ENCODE measurements at regions not wholly inside any gene's neighbourhood (a gene's known extent, or its start where the extent isn't known, plus 50 kb on each side); places are given as distances from the start of the nearest gene placed in this dataset.

DNA sequence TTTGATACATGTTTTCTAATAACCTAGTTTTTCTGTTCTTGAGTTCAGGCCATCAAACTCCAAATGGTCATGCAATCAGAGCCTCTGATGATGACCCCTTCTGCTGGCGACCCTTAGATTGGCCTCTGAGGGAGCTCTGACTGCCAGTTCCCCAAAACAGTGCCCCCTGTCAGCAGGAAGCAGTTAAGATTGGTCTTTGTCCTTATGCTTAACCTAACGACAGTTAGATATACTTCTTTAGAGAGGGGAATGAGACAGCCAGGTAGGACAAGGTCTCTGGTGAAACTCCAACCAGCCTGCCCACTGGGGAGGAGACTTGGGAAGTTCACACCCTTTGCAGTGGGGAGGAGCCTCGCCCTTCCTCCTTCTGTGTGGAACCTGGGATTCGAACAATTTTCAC lies 390.4 kb upstream of the KIF2A start:
- TF ChIP-seq, protein P1, sequence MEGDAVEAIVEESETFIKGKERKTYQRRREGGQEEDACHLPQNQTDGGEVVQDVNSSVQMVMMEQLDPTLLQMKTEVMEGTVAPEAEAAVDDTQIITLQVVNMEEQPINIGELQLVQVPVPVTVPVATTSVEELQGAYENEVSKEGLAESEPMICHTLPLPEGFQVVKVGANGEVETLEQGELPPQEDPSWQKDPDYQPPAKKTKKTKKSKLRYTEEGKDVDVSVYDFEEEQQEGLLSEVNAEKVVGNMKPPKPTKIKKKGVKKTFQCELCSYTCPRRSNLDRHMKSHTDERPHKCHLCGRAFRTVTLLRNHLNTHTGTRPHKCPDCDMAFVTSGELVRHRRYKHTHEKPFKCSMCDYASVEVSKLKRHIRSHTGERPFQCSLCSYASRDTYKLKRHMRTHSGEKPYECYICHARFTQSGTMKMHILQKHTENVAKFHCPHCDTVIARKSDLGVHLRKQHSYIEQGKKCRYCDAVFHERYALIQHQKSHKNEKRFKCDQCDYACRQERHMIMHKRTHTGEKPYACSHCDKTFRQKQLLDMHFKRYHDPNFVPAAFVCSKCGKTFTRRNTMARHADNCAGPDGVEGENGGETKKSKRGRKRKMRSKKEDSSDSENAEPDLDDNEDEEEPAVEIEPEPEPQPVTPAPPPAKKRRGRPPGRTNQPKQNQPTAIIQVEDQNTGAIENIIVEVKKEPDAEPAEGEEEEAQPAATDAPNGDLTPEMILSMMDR (IDR thresholded peaks at IDR 0.05; ENCODE audit: unreplicated experiment), result no peak
- Mint-ChIP-seq H3K4me3 (ENCODE audit: low read depth) (no peak overlapping the region), H3K4me1 (ENCODE audit: low read depth) (peaks cover 9% of the 10 kb centered on the region), H3K36me3 (ENCODE audit: insufficient read depth) (no peaks in the 10 kb centered on the region), H3K9me3 (ENCODE audit: low read depth) (peaks cover 10% of the 10 kb centered on the region), H3K27ac (no peak overlapping the region), H3K27me3 (no peaks in the 10 kb centered on the region)
- DNase-seq (ENCODE audit: low spot score, unreplicated experiment), result no peak

DNA sequence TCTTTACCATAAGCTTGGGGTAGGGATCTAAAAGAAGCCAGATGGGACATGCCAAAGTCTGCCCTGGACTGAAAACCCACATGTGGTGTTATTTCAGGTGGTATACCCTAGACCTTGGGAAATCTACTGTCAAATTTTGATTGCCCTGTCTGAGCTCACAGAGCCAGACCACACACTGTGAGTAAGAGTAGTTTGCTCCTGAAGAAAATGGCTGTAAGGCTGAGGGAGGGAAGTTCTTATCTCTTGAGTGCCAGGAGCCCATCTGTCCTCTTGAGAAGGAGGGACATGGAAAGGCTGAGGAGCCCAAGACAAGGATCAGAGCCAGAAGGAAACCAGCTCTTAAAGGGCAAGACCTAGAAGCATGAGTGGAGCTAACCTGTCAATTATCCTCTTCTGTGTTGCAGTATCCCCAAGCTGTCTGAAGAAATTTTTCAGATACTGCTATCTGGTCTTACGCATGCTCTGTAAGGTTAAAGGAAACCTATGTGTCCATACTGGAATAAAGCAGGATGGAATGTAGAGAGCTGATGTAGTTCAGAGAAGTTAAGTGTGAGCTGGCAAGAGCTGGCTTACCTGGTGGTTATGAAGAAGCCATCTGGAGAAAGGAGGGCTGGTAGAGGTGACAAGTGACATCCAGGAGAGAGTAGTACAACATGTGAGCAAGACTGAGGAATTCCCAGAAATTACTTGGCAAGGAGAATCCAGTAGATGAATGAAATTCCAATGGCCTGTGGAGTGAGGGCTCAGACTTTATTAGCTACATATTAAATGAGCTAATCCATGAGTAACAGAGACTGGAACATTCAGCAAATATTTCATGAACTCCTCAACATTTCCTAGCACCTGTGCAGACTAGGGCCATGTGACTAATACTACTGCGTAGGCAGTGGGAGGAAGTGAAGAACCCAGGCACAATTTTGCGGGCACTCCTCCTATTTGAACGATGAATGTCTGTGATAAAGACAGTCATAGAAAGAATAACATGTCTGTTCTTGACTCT lies 389.1 kb upstream of the KIF2A start:
- no peaks in the 10 kb centered on the region for H3K36me3 Mint-ChIP-seq (ENCODE audit: insufficient read depth)
- H3K27ac Mint-ChIP-seq, result no peak overlapping the region
- peaks cover 9% of the 10 kb centered on the region for H3K4me1 Mint-ChIP-seq (ENCODE audit: low read depth)
- no peaks in the 10 kb centered on the region for H3K27me3 Mint-ChIP-seq
- peaks cover 7% of the 10 kb centered on the region for H3K9me3 Mint-ChIP-seq (ENCODE audit: low read depth)
- no peak overlapping the region for H3K4me3 Mint-ChIP-seq (ENCODE audit: low read depth)
- DNase-seq (ENCODE audit: low spot score, unreplicated experiment), result no peak
- TF ChIP-seq, protein P1 (IDR thresholded peaks at IDR 0.05; ENCODE audit: unreplicated experiment), result no peak

DNA sequence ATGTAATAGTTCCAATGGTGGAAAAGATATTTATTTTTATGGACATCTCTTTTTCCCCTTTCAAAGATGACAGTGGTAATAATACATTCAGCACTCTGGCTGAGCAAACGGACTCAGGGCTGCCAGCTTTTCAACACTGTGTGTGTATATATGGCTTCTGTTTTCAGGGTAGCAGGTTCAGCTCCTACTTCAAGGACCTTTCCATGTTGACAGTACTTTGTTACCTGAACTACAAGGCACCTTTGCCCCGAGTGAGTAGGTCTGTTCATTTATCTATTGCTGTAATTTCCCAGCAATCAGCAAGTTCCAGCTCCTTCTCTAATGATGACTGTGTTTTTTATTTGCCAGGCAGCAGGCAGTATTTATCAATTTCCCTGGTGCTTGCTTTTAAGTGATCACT lies 387.4 kb upstream of the KIF2A start:
- Mint-ChIP-seq H3K27me3 (no peaks in the 10 kb centered on the region), H3K27ac (peak overlapping the region; percentile 8), H3K4me3 (ENCODE audit: low read depth) (no peak overlapping the region), H3K4me1 (ENCODE audit: low read depth) (peaks cover 9% of the 10 kb centered on the region), H3K9me3 (ENCODE audit: low read depth) (peaks cover 2% of the 10 kb centered on the region), H3K36me3 (ENCODE audit: insufficient read depth) (no peaks in the 10 kb centered on the region)
- TF ChIP-seq, protein P1 (IDR thresholded peaks at IDR 0.05; ENCODE audit: unreplicated experiment), result no peak
- DNase-seq (ENCODE audit: low spot score, unreplicated experiment), result no peak

DNA sequence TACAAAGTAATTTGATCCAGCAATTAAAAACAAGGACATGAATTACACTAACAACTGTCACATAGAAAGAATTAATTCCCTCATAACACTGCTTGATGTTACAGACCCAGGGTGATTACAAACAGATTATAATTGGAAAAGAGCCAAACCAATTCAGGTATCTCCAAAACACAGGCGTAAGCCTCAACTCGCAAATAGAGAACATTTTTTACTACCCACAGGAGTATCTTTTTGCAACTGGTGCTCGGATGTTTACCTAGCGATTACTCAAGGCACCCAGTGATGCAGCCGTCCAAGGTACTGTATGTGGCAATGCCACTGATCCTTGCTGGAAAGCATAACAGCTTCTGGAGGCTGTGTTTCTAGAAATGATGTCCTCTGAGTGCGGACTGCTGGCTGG lies 386.1 kb upstream of the KIF2A start:
- no peaks in the 10 kb centered on the region for H3K36me3 Mint-ChIP-seq (ENCODE audit: insufficient read depth)
- H3K9me3 Mint-ChIP-seq (ENCODE audit: low read depth), result no peaks in the 10 kb centered on the region
- no peak for DNase-seq (ENCODE audit: low spot score, unreplicated experiment)
- peaks cover 9% of the 10 kb centered on the region for H3K4me1 Mint-ChIP-seq (ENCODE audit: low read depth)
- H3K27ac Mint-ChIP-seq, result no peak overlapping the region
- no peaks in the 10 kb centered on the region for H3K27me3 Mint-ChIP-seq
- TF ChIP-seq, protein P1 (IDR thresholded peaks at IDR 0.05; ENCODE audit: unreplicated experiment), result no peak
- no peak overlapping the region for H3K4me3 Mint-ChIP-seq (ENCODE audit: low read depth)

DNA sequence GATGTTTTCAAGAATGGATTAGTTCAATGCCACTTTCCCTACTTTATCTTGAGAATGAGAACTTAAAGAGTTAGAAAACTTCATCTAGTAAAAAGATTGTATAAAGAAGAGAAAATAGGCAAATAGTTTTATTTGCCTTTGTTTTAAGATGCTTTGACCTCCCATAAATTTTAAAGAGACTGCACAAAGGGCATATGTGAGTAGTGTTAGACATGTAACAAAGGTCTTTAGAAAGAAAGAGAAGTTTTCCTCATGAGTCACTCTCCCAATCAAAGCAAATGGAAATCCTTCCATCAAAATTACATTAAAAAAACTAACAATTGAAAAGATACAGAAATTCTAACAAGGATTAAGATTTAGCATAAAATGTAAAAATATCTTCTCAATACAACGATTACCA lies 381.8 kb upstream of the KIF2A start:
- Mint-ChIP-seq H3K36me3 (ENCODE audit: insufficient read depth) (no peaks in the 10 kb centered on the region), H3K9me3 (ENCODE audit: low read depth) (peaks cover 3% of the 10 kb centered on the region), H3K4me3 (ENCODE audit: low read depth) (no peak overlapping the region), H3K27ac (no peak overlapping the region), H3K4me1 (ENCODE audit: low read depth) (peaks cover 11% of the 10 kb centered on the region), H3K27me3 (no peaks in the 10 kb centered on the region)
- DNase-seq (ENCODE audit: low spot score, unreplicated experiment), result no peak
- TF ChIP-seq, protein P1 (IDR thresholded peaks at IDR 0.05; ENCODE audit: unreplicated experiment), result no peak
